Liver (tissue), 8 donors: ENCODE measurements at regions not wholly inside any gene's neighbourhood (a gene's known extent, or its start where the extent isn't known, plus 50 kb on each side); places are given as distances from the start of the nearest gene placed in this dataset.

Experiments
- DNase-seq: peaks from one replicate; pipeline ENCODE4 v3.0.0-alpha.2; 2017; ENCODE audit warnings: low spot score
- H3K27ac ChIP-seq, 2 donors: one replicate each; pipeline ENCODE4 v1.7.0; 2013; ENCODE audit warnings: inconsistent platforms in 2 of 2, low read length in 2 of 2, control low read depth in 1 of 2, low read depth in 1 of 2, mild to moderate bottlenecking in 1 of 2
- H3K27me3 ChIP-seq, 4 donors: one replicate each; pipeline versions ENCODE4 v1.6.1 to v1.7.0; 2013; ENCODE audit warnings: low read length in 3 of 4, inconsistent platforms in 1 of 4, mild to moderate bottlenecking in 1 of 4, moderate library complexity in 1 of 4; ENCODE audit not compliant: control insufficient read depth in 4 of 4, insufficient read depth in 4 of 4
- H3K36me3 ChIP-seq, 4 donors: one replicate each; pipeline versions ENCODE4 v1.6.1 to v1.7.0; 2013; ENCODE audit warnings: low read length in 3 of 4, mild to moderate bottlenecking in 3 of 4, low read depth in 1 of 4, moderate library complexity in 1 of 4; ENCODE audit not compliant: control insufficient read depth in 4 of 4, insufficient read depth in 3 of 4
- H3K4me1 ChIP-seq, 4 donors: one replicate each; pipeline versions ENCODE4 v1.6.1 to v1.7.0; 2013; ENCODE audit warnings: low read length in 3 of 4, mild to moderate bottlenecking in 3 of 4, moderate library complexity in 1 of 4; ENCODE audit not compliant: control insufficient read depth in 4 of 4, insufficient read depth in 4 of 4
- H3K4me3 ChIP-seq, 3 donors: one replicate each; pipeline versions ENCODE4 v1.6.1 to v1.7.0; 2013; ENCODE audit warnings: low read length in 3 of 3, control low read depth in 1 of 3, low read depth in 1 of 3, mild to moderate bottlenecking in 1 of 3
- H3K9ac ChIP-seq, 2 donors: one replicate each; pipeline ENCODE4 v1.7.0; 2013; ENCODE audit warnings: low read length in 2 of 2, mild to moderate bottlenecking in 2 of 2, moderate library complexity in 2 of 2, control low read depth in 1 of 2, low read depth in 1 of 2
- H3K9me3 ChIP-seq, 4 donors: one replicate each; pipeline versions ENCODE4 v1.6.1 to v1.7.0; 2013; ENCODE audit warnings: low read length in 3 of 4; ENCODE audit not compliant: control insufficient read depth in 4 of 4
- FOXA1 ChIP-seq: IDR thresholded peaks from 2 replicates; pipeline ENCODE4 v1.6.1; 2016; ENCODE audit warnings: antibody characterized with exemption
- FOXA2 ChIP-seq: IDR thresholded peaks from 2 replicates; pipeline ENCODE4 v1.6.1; 2016; ENCODE audit warnings: antibody characterized with exemption
- HNF4G ChIP-seq: IDR thresholded peaks from 2 replicates; pipeline ENCODE4 v1.6.1; 2016; ENCODE audit warnings: antibody characterized with exemption
- JUND ChIP-seq, 2 donors: IDR thresholded peaks; 2 replicates each; pipeline ENCODE4 v1.6.1; 2016; ENCODE audit warnings: antibody characterized with exemption in 2 of 2
- RAD21 ChIP-seq, 2 donors: IDR thresholded peaks; 2 replicates each; pipeline ENCODE4 v1.6.1; 2016; ENCODE audit warnings: antibody characterized with exemption in 2 of 2, mild to moderate bottlenecking in 2 of 2
- RXRA ChIP-seq, 2 donors: IDR thresholded peaks; 2 replicates each; pipeline ENCODE4 v1.6.1; 2017 to 2018; ENCODE audit warnings: antibody characterized with exemption in 2 of 2, mild to moderate bottlenecking in 1 of 2
- SP1 ChIP-seq: IDR thresholded peaks from 2 replicates; pipeline ENCODE4 v1.6.1; 2018; ENCODE audit warnings: antibody characterized with exemption, mild to moderate bottlenecking
- TAF1 ChIP-seq: conservative IDR thresholded peaks from 2 replicates; pipeline ENCODE4 v1.6.1; 2016; ENCODE audit warnings: antibody characterized with exemption, mild to moderate bottlenecking
- YY1 ChIP-seq: IDR thresholded peaks from 2 replicates; pipeline ENCODE4 v1.6.1; 2016; ENCODE audit warnings: antibody characterized with exemption, mild to moderate bottlenecking
- WGBS: extraction: QIAGEN DNeasy Blood & Tissue Kit; methylation state at CpG from one replicate; pipeline ENCODE4 v1.1.7; 2013; 5-methylcytosine and 5-hydroxymethylcytosine counted together
- TF ChIP-seq, protein P1 (sequence below): IDR thresholded peaks from 2 replicates; pipeline ENCODE4 v1.6.1; 2016; ENCODE audit warnings: antibody characterized with exemption
- TF ChIP-seq, protein P2 (sequence below): fragments of 150-350 bp; IDR thresholded peaks from 2 replicates; pipeline ENCODE4 v1.5.1; 2017; ENCODE audit warnings: improper control_type of control experiment, low read depth, low read length; ENCODE audit not compliant: missing input control
- TF ChIP-seq, protein P3 (sequence below): IDR thresholded peaks from 2 replicates; pipeline ENCODE4 v1.6.1; 2016; ENCODE audit warnings: antibody characterized with exemption, mild to moderate bottlenecking
- TF ChIP-seq, protein P4 (sequence below): IDR thresholded peaks from 2 replicates; pipeline ENCODE4 v1.6.1; 2016; ENCODE audit warnings: antibody characterized with exemption
- donor health status: healthy.
- donor health status: healthy.
- donor health status: healthy.
- donor health status: healthy.
- donor health status: healthy.

DNA sequence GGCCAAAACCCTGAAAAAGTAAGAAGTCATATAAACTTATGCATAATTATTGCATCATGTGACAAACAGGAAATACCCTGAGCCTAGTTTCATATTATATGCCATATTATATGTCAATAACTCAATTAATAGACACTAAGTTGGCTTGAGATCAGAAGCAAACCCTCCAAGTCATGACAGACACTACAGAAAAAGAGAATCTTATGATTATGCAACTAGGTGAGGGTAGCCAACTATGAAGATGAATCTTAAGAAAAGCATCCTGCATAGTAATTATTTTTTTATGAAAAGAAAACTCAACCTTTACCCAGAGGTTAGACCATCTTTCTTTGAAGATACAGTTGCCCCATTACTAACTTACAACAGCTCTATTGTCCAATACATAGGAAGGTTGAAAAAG is 192.4 kb upstream of the VEPH1 start:
- Histone ChIP-seq H3K4me1 (peaks cover 0 to 3% (median 0%) of the 10 kb centered on the region in 4 donors), H3K27ac (no peak overlapping the region), H3K9me3 (no peaks in the 10 kb centered on the region), H3K27me3 (peaks cover 0 to 4% (median under 1%) of the 10 kb centered on the region in 4 donors), H3K36me3 (no peaks in the 10 kb centered on the region), H3K4me3 (no peak overlapping the region), H3K9ac (no peak overlapping the region)
- DNase-seq = no peak
- TF ChIP-seq TAF1 = no peak
- TF ChIP-seq, protein P1, sequence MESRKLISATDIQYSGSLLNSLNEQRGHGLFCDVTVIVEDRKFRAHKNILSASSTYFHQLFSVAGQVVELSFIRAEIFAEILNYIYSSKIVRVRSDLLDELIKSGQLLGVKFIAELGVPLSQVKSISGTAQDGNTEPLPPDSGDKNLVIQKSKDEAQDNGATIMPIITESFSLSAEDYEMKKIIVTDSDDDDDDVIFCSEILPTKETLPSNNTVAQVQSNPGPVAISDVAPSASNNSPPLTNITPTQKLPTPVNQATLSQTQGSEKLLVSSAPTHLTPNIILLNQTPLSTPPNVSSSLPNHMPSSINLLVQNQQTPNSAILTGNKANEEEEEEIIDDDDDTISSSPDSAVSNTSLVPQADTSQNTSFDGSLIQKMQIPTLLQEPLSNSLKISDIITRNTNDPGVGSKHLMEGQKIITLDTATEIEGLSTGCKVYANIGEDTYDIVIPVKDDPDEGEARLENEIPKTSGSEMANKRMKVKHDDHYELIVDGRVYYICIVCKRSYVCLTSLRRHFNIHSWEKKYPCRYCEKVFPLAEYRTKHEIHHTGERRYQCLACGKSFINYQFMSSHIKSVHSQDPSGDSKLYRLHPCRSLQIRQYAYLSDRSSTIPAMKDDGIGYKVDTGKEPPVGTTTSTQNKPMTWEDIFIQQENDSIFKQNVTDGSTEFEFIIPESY = no peak
- TF ChIP-seq, protein P2, sequence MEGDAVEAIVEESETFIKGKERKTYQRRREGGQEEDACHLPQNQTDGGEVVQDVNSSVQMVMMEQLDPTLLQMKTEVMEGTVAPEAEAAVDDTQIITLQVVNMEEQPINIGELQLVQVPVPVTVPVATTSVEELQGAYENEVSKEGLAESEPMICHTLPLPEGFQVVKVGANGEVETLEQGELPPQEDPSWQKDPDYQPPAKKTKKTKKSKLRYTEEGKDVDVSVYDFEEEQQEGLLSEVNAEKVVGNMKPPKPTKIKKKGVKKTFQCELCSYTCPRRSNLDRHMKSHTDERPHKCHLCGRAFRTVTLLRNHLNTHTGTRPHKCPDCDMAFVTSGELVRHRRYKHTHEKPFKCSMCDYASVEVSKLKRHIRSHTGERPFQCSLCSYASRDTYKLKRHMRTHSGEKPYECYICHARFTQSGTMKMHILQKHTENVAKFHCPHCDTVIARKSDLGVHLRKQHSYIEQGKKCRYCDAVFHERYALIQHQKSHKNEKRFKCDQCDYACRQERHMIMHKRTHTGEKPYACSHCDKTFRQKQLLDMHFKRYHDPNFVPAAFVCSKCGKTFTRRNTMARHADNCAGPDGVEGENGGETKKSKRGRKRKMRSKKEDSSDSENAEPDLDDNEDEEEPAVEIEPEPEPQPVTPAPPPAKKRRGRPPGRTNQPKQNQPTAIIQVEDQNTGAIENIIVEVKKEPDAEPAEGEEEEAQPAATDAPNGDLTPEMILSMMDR = no peak
- TF ChIP-seq, protein P3, sequence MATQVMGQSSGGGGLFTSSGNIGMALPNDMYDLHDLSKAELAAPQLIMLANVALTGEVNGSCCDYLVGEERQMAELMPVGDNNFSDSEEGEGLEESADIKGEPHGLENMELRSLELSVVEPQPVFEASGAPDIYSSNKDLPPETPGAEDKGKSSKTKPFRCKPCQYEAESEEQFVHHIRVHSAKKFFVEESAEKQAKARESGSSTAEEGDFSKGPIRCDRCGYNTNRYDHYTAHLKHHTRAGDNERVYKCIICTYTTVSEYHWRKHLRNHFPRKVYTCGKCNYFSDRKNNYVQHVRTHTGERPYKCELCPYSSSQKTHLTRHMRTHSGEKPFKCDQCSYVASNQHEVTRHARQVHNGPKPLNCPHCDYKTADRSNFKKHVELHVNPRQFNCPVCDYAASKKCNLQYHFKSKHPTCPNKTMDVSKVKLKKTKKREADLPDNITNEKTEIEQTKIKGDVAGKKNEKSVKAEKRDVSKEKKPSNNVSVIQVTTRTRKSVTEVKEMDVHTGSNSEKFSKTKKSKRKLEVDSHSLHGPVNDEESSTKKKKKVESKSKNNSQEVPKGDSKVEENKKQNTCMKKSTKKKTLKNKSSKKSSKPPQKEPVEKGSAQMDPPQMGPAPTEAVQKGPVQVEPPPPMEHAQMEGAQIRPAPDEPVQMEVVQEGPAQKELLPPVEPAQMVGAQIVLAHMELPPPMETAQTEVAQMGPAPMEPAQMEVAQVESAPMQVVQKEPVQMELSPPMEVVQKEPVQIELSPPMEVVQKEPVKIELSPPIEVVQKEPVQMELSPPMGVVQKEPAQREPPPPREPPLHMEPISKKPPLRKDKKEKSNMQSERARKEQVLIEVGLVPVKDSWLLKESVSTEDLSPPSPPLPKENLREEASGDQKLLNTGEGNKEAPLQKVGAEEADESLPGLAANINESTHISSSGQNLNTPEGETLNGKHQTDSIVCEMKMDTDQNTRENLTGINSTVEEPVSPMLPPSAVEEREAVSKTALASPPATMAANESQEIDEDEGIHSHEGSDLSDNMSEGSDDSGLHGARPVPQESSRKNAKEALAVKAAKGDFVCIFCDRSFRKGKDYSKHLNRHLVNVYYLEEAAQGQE = no peak
- no peak for TF ChIP-seq RXRA (IDR thresholded peaks at IDR 0.05)
- no peak for TF ChIP-seq YY1
- TF ChIP-seq HNF4G = no peak
- TF ChIP-seq, protein P4, sequence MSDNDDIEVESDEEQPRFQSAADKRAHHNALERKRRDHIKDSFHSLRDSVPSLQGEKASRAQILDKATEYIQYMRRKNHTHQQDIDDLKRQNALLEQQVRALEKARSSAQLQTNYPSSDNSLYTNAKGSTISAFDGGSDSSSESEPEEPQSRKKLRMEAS = no peak
- no peak for TF ChIP-seq RAD21 (IDR thresholded peaks at IDR 0.05)
- no peak for TF ChIP-seq JUND (IDR thresholded peaks at IDR 0.05)

DNA sequence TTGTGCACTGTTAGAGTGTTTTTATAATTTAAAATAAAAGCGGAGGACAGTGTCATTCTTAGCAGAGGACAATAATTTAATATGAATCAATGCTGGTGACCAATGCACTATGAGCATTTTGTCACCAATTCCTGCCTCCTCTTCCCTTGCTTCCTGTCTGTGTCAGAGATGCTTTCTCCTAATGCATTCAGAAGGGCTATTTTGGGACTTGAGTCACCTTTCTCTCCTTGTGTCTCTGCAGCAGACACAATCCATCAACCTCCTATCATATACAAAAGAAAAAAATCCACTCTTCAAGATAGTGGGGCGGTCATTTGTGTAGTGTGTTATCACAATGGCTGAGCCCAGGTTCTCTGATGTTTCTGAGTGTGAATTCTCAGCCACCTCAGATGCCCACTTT is 191.9 kb upstream of the VEPH1 start:
- TF ChIP-seq, protein P4 = no peak
- TF ChIP-seq HNF4G (no peak), TAF1 (no peak), SP1 (no peak), RAD21 (IDR thresholded peaks at IDR 0.05) (no peak), JUND (IDR thresholded peaks at IDR 0.05) (no peak), FOXA2 (no peak), FOXA1 (no peak), YY1 (no peak)
- TF ChIP-seq, protein P3 = no peak
- TF ChIP-seq, protein P1 = no peak
- TF ChIP-seq, protein P2 = no peak
- H3K27me3 ChIP-seq = peaks cover 0 to 2% (median under 1%) of the 10 kb centered on the region in 4 donors
- WGBS = 69% methylated on average over 2 of the region's 2 CpGs

More for the DNA sequence above, 191.9 kb upstream of the VEPH1 start:
- no peak overlapping the region for H3K27ac ChIP-seq
- H3K36me3 ChIP-seq = no peaks in the 10 kb centered on the region
- no peak for DNase-seq
- peaks cover 0 to 3% (median 0%) of the 10 kb centered on the region in 4 donors for H3K4me1 ChIP-seq
- H3K9ac ChIP-seq = no peak overlapping the region
- no peaks in the 10 kb centered on the region for H3K9me3 ChIP-seq
- H3K4me3 ChIP-seq = no peak overlapping the region
